ENCODE measurements at regions not wholly inside any gene's neighbourhood (a gene's known extent, or its start where the extent isn't known, plus 50 kb on each side); places are given as distances from the start of the nearest gene placed in this dataset.

GRCh38 chr6:126937426-126937825 is 181.0 kb upstream of the RSPO3 start:
- intact Hi-C loops (cut with micrococcal nuclease), result no loop called here
- no peak overlapping the region for H3K27ac ChIP-seq (replicated peaks)
- no peak for TF ChIP-seq CTCF (IDR thresholded peaks at IDR 0.05; ENCODE audit: borderline replicate concordance)

GRCh38 chr6:126939784-126940183 is 178.7 kb upstream of the RSPO3 start:
- intact Hi-C loops (cut with micrococcal nuclease), result no loop called here
- H3K9me3 ChIP-seq (replicated peaks), result no peaks in the 10 kb centered on the region
- no peak overlapping the region for H3K4me3 ChIP-seq
- no peaks in the 10 kb centered on the region for H3K4me1 ChIP-seq
- peaks cover 9% of the 10 kb centered on the region for H3K27me3 ChIP-seq (ENCODE audit: low read depth)
- DNase-seq, result no peak
- no peak overlapping the region for H3K27ac ChIP-seq (replicated peaks)
- no peaks in the 10 kb centered on the region for H3K36me3 ChIP-seq
- TF ChIP-seq CTCF (IDR thresholded peaks at IDR 0.05; ENCODE audit: borderline replicate concordance), result no peak

More at GRCh38 chr6:126937426-126937825, 181.0 kb upstream of the RSPO3 start:
- Histone ChIP-seq H3K36me3 (no peaks in the 10 kb centered on the region), H3K9me3 (replicated peaks) (no peaks in the 10 kb centered on the region), H3K4me3 (no peak overlapping the region), H3K4me1 (no peaks in the 10 kb centered on the region), H3K27me3 (ENCODE audit: low read depth) (no peaks in the 10 kb centered on the region)
- no peak for DNase-seq

GRCh38 chr6:126941751-126942150 is 176.7 kb upstream of the RSPO3 start:
- no peak for TF ChIP-seq CTCF (IDR thresholded peaks at IDR 0.05; ENCODE audit: borderline replicate concordance)
- Histone ChIP-seq H3K27me3 (ENCODE audit: low read depth) (peaks cover 9% of the 10 kb centered on the region), H3K36me3 (no peaks in the 10 kb centered on the region), H3K4me1 (no peaks in the 10 kb centered on the region), H3K9me3 (replicated peaks) (no peaks in the 10 kb centered on the region), H3K4me3 (no peak overlapping the region), H3K27ac (replicated peaks) (no peak overlapping the region)
- intact Hi-C loops (cut with micrococcal nuclease), result no loop called here
- DNase-seq, result no peak

- no peaks in the 10 kb centered on the region for H3K36me3 ChIP-seq
- no peak overlapping the region for H3K27ac ChIP-seq (replicated peaks)
- no peak for TF ChIP-seq CTCF (IDR thresholded peaks at IDR 0.05; ENCODE audit: borderline replicate concordance)
- intact Hi-C loops (cut with micrococcal nuclease), result no loop called here
- no peaks in the 10 kb centered on the region for H3K4me1 ChIP-seq
- H3K27me3 ChIP-seq (ENCODE audit: low read depth), result peaks cover 9% of the 10 kb centered on the region
- H3K9me3 ChIP-seq (replicated peaks), result no peaks in the 10 kb centered on the region
- H3K4me3 ChIP-seq, result no peak overlapping the region
- DNase-seq, result no peak
Measured at GRCh38 chr6:126944512-126944911, 174.0 kb upstream of the RSPO3 start.

GRCh38 chr6:126945150-126945685 is 173.3 kb upstream of the RSPO3 start:
- Histone ChIP-seq H3K9me3 (replicated peaks) (no peaks in the 10 kb centered on the region), H3K27ac (replicated peaks) (no peak overlapping the region), H3K4me1 (no peaks in the 10 kb centered on the region), H3K36me3 (no peaks in the 10 kb centered on the region), H3K4me3 (no peak overlapping the region), H3K27me3 (ENCODE audit: low read depth) (peaks cover 9% of the 10 kb centered on the region)
- no peak for TF ChIP-seq CTCF (IDR thresholded peaks at IDR 0.05; ENCODE audit: borderline replicate concordance)
- intact Hi-C loops (cut with micrococcal nuclease), result no loop called here
- no peak for DNase-seq

All from left ventricle myocardium inferior (tissue), 1 donor.